Vagina (tissue), 2 donors: ENCODE measurements at regions not wholly inside any gene's neighbourhood (a gene's known extent, or its start where the extent isn't known, plus 50 kb on each side); places are given as distances from the start of the nearest gene placed in this dataset.

Experiments used
- DNase-seq, 2 donors: peaks; one replicate each; pipeline ENCODE4 v3.0.0-alpha.2; 2017; ENCODE audit errors: extremely low spot score in 2 of 2
- H3K27ac ChIP-seq: fragments of 200-600 bp; sonication (generic); one replicate; pipeline ENCODE4 v1.5.1; 2019
- H3K27me3 ChIP-seq: fragments of 200-600 bp; sonication (generic); one replicate; pipeline ENCODE4 v1.5.1; 2019
- H3K36me3 ChIP-seq, 2 donors: fragments of 200-600 bp; sonication (generic); one replicate each; pipeline ENCODE4 v1.5.1; 2017 to 2019
- H3K4me1 ChIP-seq: fragments of 200-600 bp; sonication (generic); one replicate; pipeline ENCODE4 v1.5.1; 2019
- H3K4me3 ChIP-seq, 2 donors: fragments of 200-600 bp; sonication (generic); 1 replicate in 1 of 2; 2 replicates in 1 of 2; pipeline ENCODE4 v1.5.1; 2016 to 2019
- H3K9me3 ChIP-seq: fragments of 200-600 bp; sonication (generic); one replicate; pipeline ENCODE4 v1.5.1; 2019
- CTCF ChIP-seq, 3 experiments: fragments of 450-650 bp in 2 of 3; fragments of 200-600 bp in 1 of 3; sonication (generic) in 1 of 3; IDR thresholded peaks; one replicate each; pipeline ENCODE4 v1.5.1; 2017 to 2019; ENCODE audit warnings: antibody characterized with exemption in 3 of 3, mild to moderate bottlenecking in 2 of 3, moderate library complexity in 2 of 3
- POLR2A ChIP-seq, 2 donors: fragments of 450-650 bp; IDR thresholded peaks; one replicate each; pipeline ENCODE4 v1.6.1; 2017; ENCODE audit warnings: antibody characterized with exemption in 2 of 2, mild to moderate bottlenecking in 2 of 2, moderate library complexity in 2 of 2
- POLR2AphosphoS5 ChIP-seq, 2 donors: sonication (generic); formaldehyde crosslinking; IDR thresholded peaks; one replicate each; pipeline ENCODE4 v1.9.0; 2017; ENCODE audit warnings: antibody characterized with exemption in 2 of 2, mild to moderate bottlenecking in 2 of 2, low read depth in 1 of 2; ENCODE audit not compliant: insufficient read depth in 1 of 2
- intact Hi-C: fragments of 100-400 bp; cut with DNase I; formaldehyde crosslinking; loops from one replicate; pipeline ENCODE4 v1.15.1; 2023

- H3K27me3 ChIP-seq, result no peaks in the 10 kb centered on the region
- no peak overlapping the region for H3K4me3 ChIP-seq
- H3K36me3 ChIP-seq, result no peaks in the 10 kb centered on the region
- no peaks in the 10 kb centered on the region for H3K9me3 ChIP-seq
- no peak for TF ChIP-seq POLR2A (IDR thresholded peaks at IDR 0.05)
- TF ChIP-seq CTCF (IDR thresholded peaks at IDR 0.05), result no peak
- no peak for TF ChIP-seq POLR2AphosphoS5 (IDR thresholded peaks at IDR 0.05; ENCODE audit: insufficient read depth in 1 of 2, low read depth in 1 of 2)
- H3K4me1 ChIP-seq, result no peaks in the 10 kb centered on the region
- intact Hi-C loops, result no loop called here
- H3K27ac ChIP-seq, result no peak overlapping the region
- DNase-seq, result no peak
Measured at GRCh38 chr22:34993548-34993947, 72.4 kb upstream of the ISX start.

- H3K27ac ChIP-seq, result no peak overlapping the region
- no peaks in the 10 kb centered on the region for H3K27me3 ChIP-seq
- no peaks in the 10 kb centered on the region for H3K36me3 ChIP-seq
- no peaks in the 10 kb centered on the region for H3K9me3 ChIP-seq
- TF ChIP-seq CTCF (IDR thresholded peaks at IDR 0.05), result no peak
- TF ChIP-seq POLR2A (IDR thresholded peaks at IDR 0.05), result no peak
- no peak for TF ChIP-seq POLR2AphosphoS5 (IDR thresholded peaks at IDR 0.05; ENCODE audit: insufficient read depth in 1 of 2, low read depth in 1 of 2)
- H3K4me3 ChIP-seq, result no peak overlapping the region
- no peaks in the 10 kb centered on the region for H3K4me1 ChIP-seq
- no peak for DNase-seq
- intact Hi-C loops, result no loop called here
Measured at GRCh38 chr22:34997633-34998299, 68.2 kb upstream of the ISX start.

- no peak for DNase-seq
Measured at GRCh38 chr22:34998921-34999320, 67.0 kb upstream of the ISX start.

GRCh38 chr22:35008213-35008612 lies 57.7 kb upstream of the ISX start:
- Histone ChIP-seq H3K36me3 (no peaks in the 10 kb centered on the region), H3K27me3 (no peaks in the 10 kb centered on the region), H3K4me3 (no peak overlapping the region), H3K4me1 (no peaks in the 10 kb centered on the region), H3K9me3 (no peaks in the 10 kb centered on the region), H3K27ac (no peak overlapping the region)
- TF ChIP-seq CTCF (IDR thresholded peaks at IDR 0.05) (no peak), POLR2A (IDR thresholded peaks at IDR 0.05) (no peak), POLR2AphosphoS5 (IDR thresholded peaks at IDR 0.05; ENCODE audit: insufficient read depth in 1 of 2, low read depth in 1 of 2) (no peak)
- DNase-seq, result no peak
- intact Hi-C loops, result no loop called here

More at GRCh38 chr22:34998921-34999320, 67.0 kb upstream of the ISX start:
- TF ChIP-seq POLR2A (IDR thresholded peaks at IDR 0.05) (no peak), POLR2AphosphoS5 (IDR thresholded peaks at IDR 0.05; ENCODE audit: insufficient read depth in 1 of 2, low read depth in 1 of 2) (no peak), CTCF (IDR thresholded peaks at IDR 0.05) (no peak)
- H3K36me3 ChIP-seq, result no peaks in the 10 kb centered on the region
- no peaks in the 10 kb centered on the region for H3K9me3 ChIP-seq
- no peak overlapping the region for H3K4me3 ChIP-seq
- no peak overlapping the region for H3K27ac ChIP-seq
- intact Hi-C loops, result no loop called here
- no peaks in the 10 kb centered on the region for H3K27me3 ChIP-seq
- no peaks in the 10 kb centered on the region for H3K4me1 ChIP-seq

- Histone ChIP-seq H3K4me3 (no peak overlapping the region), H3K36me3 (no peaks in the 10 kb centered on the region), H3K27ac (no peak overlapping the region), H3K4me1 (no peaks in the 10 kb centered on the region), H3K9me3 (no peaks in the 10 kb centered on the region), H3K27me3 (no peaks in the 10 kb centered on the region)
- DNase-seq, result no peak
- TF ChIP-seq CTCF (IDR thresholded peaks at IDR 0.05), result no peak
- intact Hi-C loops, result no loop called here
Measured at GRCh38 chr22:35010543-35010942, 55.4 kb upstream of the ISX start.
